HG03095 (cell line): ENCODE measurements at regions not wholly inside any gene's neighbourhood (a gene's known extent, or its start where the extent isn't known, plus 50 kb on each side); places are given as distances from the start of the nearest gene placed in this dataset.

Source experiments
- ATAC-seq: cut with Tn5 transposase; IDR thresholded peaks from one replicate; pipeline ENCODE4 v1.9.1; 2021; ENCODE audit warnings: moderate library complexity; ENCODE audit not compliant: unreplicated experiment

- no peak for ATAC-seq
Measured at GRCh38 chr3:176798680-176799079, 398.6 kb downstream of the TBL1XR1 start.

GRCh38 chr3:176796371-176796770, 400.9 kb downstream of the TBL1XR1 start:
- no peak for ATAC-seq

- ATAC-seq = no peak
Measured at GRCh38 chr3:176795891-176796290, 401.4 kb downstream of the TBL1XR1 start.

GRCh38 chr3:176794406-176794805, 402.9 kb downstream of the TBL1XR1 start:
- ATAC-seq = no peak

GRCh38 chr3:176789947-176790346, 407.3 kb downstream of the TBL1XR1 start:
- no peak for ATAC-seq

- ATAC-seq = no peak
Measured at GRCh38 chr3:176789281-176789705, 408.0 kb downstream of the TBL1XR1 start.

GRCh38 chr3:176787506-176787905, 409.8 kb downstream of the TBL1XR1 start:
- ATAC-seq = no peak

GRCh38 chr3:176785171-176785570, 412.1 kb downstream of the TBL1XR1 start:
- no peak for ATAC-seq

GRCh38 chr3:176780766-176781165, 416.5 kb downstream of the TBL1XR1 start:
- ATAC-seq = no peak

GRCh38 chr3:176776622-176777175, 420.6 kb downstream of the TBL1XR1 start:
- no peak for ATAC-seq

- no peak for ATAC-seq
Measured at GRCh38 chr3:176769547-176770190, 427.6 kb downstream of the TBL1XR1 start.

GRCh38 chr3:176767385-176767784, 429.9 kb downstream of the TBL1XR1 start:
- ATAC-seq = no peak

- ATAC-seq = no peak
Measured at GRCh38 chr3:176766862-176767261, 430.4 kb downstream of the TBL1XR1 start.

- no peak for ATAC-seq
Measured at GRCh38 chr3:176765382-176765900, 431.8 kb downstream of the TBL1XR1 start.

- no peak for ATAC-seq
Measured at GRCh38 chr3:176759815-176760506, 437.3 kb downstream of the TBL1XR1 start.

- no peak for ATAC-seq
Measured at GRCh38 chr3:176757429-176757828, 439.9 kb downstream of the TBL1XR1 start.

- no peak for ATAC-seq
Measured at GRCh38 chr3:176755977-176756376, 441.3 kb downstream of the TBL1XR1 start.

GRCh38 chr3:176755552-176755951, 441.7 kb downstream of the TBL1XR1 start:
- no peak for ATAC-seq

GRCh38 chr3:176741664-176742047, 455.6 kb downstream of the TBL1XR1 start:
- ATAC-seq = no peak

- ATAC-seq = no peak
Measured at GRCh38 chr3:176740906-176741663, 456.2 kb downstream of the TBL1XR1 start.

- ATAC-seq = no peak
Measured at GRCh38 chr3:176739159-176739558, 458.1 kb downstream of the TBL1XR1 start.
